ENCODE measurements at regions not wholly inside any gene's neighbourhood (a gene's known extent, or its start where the extent isn't known, plus 50 kb on each side); places are given as distances from the start of the nearest gene placed in this dataset.

GRCh38 chr2:82823892-82824291 lies 1635.2 kb downstream of the SUCLG1 start:
- TF ChIP-seq POLR2A (IDR thresholded peaks at IDR 0.05): no peak
- TF ChIP-seq CTCF (IDR thresholded peaks at IDR 0.05): no peak
